H1 (cell line): ENCODE measurements at regions not wholly inside any gene's neighbourhood (a gene's known extent, or its start where the extent isn't known, plus 50 kb on each side); places are given as distances from the start of the nearest gene placed in this dataset.

Experiments
- CTCF ChIA-PET: fragments of 300-600 bp; sonication (Branson Sonifier 250); formaldehyde crosslinking; loops from one replicate; lab custom pipeline; 2021; ENCODE audit not compliant: partially characterized antibody; lab: Charles Lee
- POLR2A ChIA-PET: fragments of 300-600 bp; sonication (Branson Sonifier 250); formaldehyde crosslinking; loops from one replicate; lab custom pipeline; 2021; ENCODE audit warnings: inconsistent platforms; ENCODE audit not compliant: partially characterized antibody; lab: Charles Lee
- DNase-seq, 2 experiments: peaks; one replicate each; pipeline versions ENCODE4 v3.0.0 to v3.0.0-alpha.2; 2010 to 2022; ENCODE audit warnings: low spot score in 2 of 2, low read depth in 1 of 2, mixed read lengths in 1 of 2
- FAIRE-seq: peaks from 2 replicates; lab custom pipeline; 2011; peaks lifted over from hg19 to GRCh38; lab: Jason Lieb, UNC
- H2AFZ ChIP-seq: 2 replicates; pipeline ENCODE4 v1.8.1; 2012; ENCODE audit warnings: low read length, inconsistent platforms
- H2AK5ac ChIP-seq: 2 replicates; pipeline ENCODE4 v1.6.1; 2013; ENCODE audit warnings: low read depth, low read length
- H2BK120ac ChIP-seq: replicated peaks from 2 replicates; pipeline ENCODE3; 2013; ENCODE audit warnings: low read depth, low read length, inconsistent platforms
- H2BK12ac ChIP-seq: 2 replicates; pipeline ENCODE4 v1.6.1; 2013; ENCODE audit warnings: low read depth, low read length
- H2BK15ac ChIP-seq: 2 replicates; pipeline ENCODE4 v1.6.1; 2013; ENCODE audit warnings: low read length
- H2BK20ac ChIP-seq: 2 replicates; pipeline ENCODE4 v1.6.1; 2013; ENCODE audit warnings: low read length
- H2BK5ac ChIP-seq: 2 replicates; pipeline ENCODE4 v1.6.1; 2013; ENCODE audit warnings: low read depth, low read length
- H3K14ac ChIP-seq: 2 replicates; pipeline ENCODE4 v1.6.1; 2013; ENCODE audit warnings: inconsistent platforms; ENCODE audit not compliant: insufficient read length
- H3K18ac ChIP-seq: 2 replicates; pipeline ENCODE4 v1.6.1; 2013; ENCODE audit warnings: low read length; ENCODE audit errors: extremely low read depth
- H3K23ac ChIP-seq: 2 replicates; pipeline ENCODE4 v1.6.1; 2013; ENCODE audit warnings: inconsistent platforms; ENCODE audit not compliant: insufficient read length
- H3K23me2 ChIP-seq: 2 replicates; pipeline ENCODE4 v1.6.1; 2013; ENCODE audit warnings: low read depth, low read length
- H3K27ac ChIP-seq: 2 replicates; pipeline ENCODE4 v1.6.1; 2011; ENCODE audit warnings: low read depth, low read length, inconsistent platforms
- H3K27me3 ChIP-seq, 4 experiments: replicated peaks in 1 of 4; 1 replicate in 1 of 4; 2 replicates in 3 of 4; pipeline versions ENCODE4 v1.6.1 to v1.8.1; 2011 to 2013; ENCODE audit warnings: low read length in 3 of 4, mild to moderate bottlenecking in 3 of 4, inconsistent platforms in 2 of 4, mixed read lengths in 2 of 4, moderate library complexity in 1 of 4; ENCODE audit not compliant: control insufficient read depth in 3 of 4, insufficient read depth in 3 of 4; ENCODE audit errors: extremely low read depth in 1 of 4
- H3K36me3 ChIP-seq, 4 experiments: 2 replicates each; pipeline versions ENCODE4 v1.6.1 to v1.8.1; 2011 to 2013; ENCODE audit warnings: mild to moderate bottlenecking in 4 of 4, low read length in 3 of 4, moderate library complexity in 2 of 4, control low read depth in 1 of 4, inconsistent platforms in 1 of 4; ENCODE audit not compliant: insufficient read depth in 4 of 4, control insufficient read depth in 2 of 4
- H3K4ac ChIP-seq: replicated peaks from 2 replicates; pipeline ENCODE3; 2013; ENCODE audit warnings: low read length, low read depth, mixed read lengths, inconsistent platforms; ENCODE audit not compliant: insufficient read length
- H3K4me1 ChIP-seq, 4 experiments: replicated peaks in 1 of 4; 1 replicate in 1 of 4; 2 replicates in 3 of 4; pipeline versions ENCODE4 v1.6.1 to v1.8.1; 2011 to 2013; ENCODE audit warnings: low read length in 3 of 4, inconsistent platforms in 2 of 4, mixed read lengths in 1 of 4; ENCODE audit not compliant: insufficient read depth in 4 of 4, control insufficient read depth in 3 of 4
- H3K4me2 ChIP-seq, 2 experiments: 2 replicates each; pipeline versions ENCODE4 v1.6.1 to v1.8.1; 2011 to 2013; ENCODE audit warnings: low read depth in 2 of 2, low read length in 2 of 2, control low read depth in 1 of 2, inconsistent platforms in 1 of 2, mild to moderate bottlenecking in 1 of 2; ENCODE audit not compliant: insufficient read depth in 1 of 2
- H3K4me3 ChIP-seq, 4 experiments: fragments of 200-600, 300-600 bp in 1 of 4; sonication (generic), shearing (Covaris generic), sonication (Bioruptor Twin) in 1 of 4; 2 replicates each; pipeline versions ENCODE4 v1.5.1 to v1.8.1; 2011 to 2016; ENCODE audit warnings: low read length in 4 of 4, low read depth in 3 of 4, control low read depth in 2 of 4, inconsistent platforms in 2 of 4, mild to moderate bottlenecking in 2 of 4, mixed read lengths in 1 of 4, moderate library complexity in 1 of 4; ENCODE audit not compliant: insufficient read depth in 2 of 4; ENCODE audit errors: extremely low read depth in 1 of 4
- H3K56ac ChIP-seq: replicated peaks from 2 replicates; pipeline ENCODE3; 2013; ENCODE audit warnings: low read depth, mild to moderate bottlenecking, mixed read lengths, low read length, inconsistent platforms; ENCODE audit not compliant: insufficient read length
- H3K79me1 ChIP-seq: 2 replicates; pipeline ENCODE4 v1.6.1; 2013; ENCODE audit warnings: low read depth, low read length, control low read depth
- H3K79me2 ChIP-seq, 2 experiments: 2 replicates each; pipeline versions ENCODE4 v1.6.1 to v1.8.1; 2012 to 2013; ENCODE audit warnings: low read length in 2 of 2, mild to moderate bottlenecking in 2 of 2, inconsistent platforms in 1 of 2; ENCODE audit not compliant: insufficient read depth in 2 of 2, control insufficient read depth in 1 of 2
- H3K9ac ChIP-seq, 4 experiments: replicated peaks in 1 of 4; 1 replicate in 1 of 4; 2 replicates in 3 of 4; pipeline versions ENCODE4 v1.6.1 to v1.8.1; 2011 to 2013; ENCODE audit warnings: low read depth in 3 of 4, low read length in 3 of 4, control low read depth in 2 of 4, mild to moderate bottlenecking in 2 of 4, moderate library complexity in 2 of 4, inconsistent platforms in 1 of 4; ENCODE audit errors: extremely low read depth in 1 of 4
- H3K9me3 ChIP-seq, 2 experiments: 2 replicates each; pipeline versions ENCODE4 v1.6.1 to v1.8.1; 2012 to 2013; ENCODE audit warnings: mild to moderate bottlenecking in 2 of 2, moderate library complexity in 2 of 2, control low read depth in 1 of 2, inconsistent platforms in 1 of 2, low read depth in 1 of 2, low read length in 1 of 2, mixed read lengths in 1 of 2; ENCODE audit not compliant: insufficient read depth in 2 of 2
- H4K20me1 ChIP-seq, 2 experiments: replicated peaks in 1 of 2; 2 replicates each; pipeline versions ENCODE3 to v1.8.1; 2011 to 2013; ENCODE audit warnings: inconsistent platforms in 2 of 2, low read length in 2 of 2, mild to moderate bottlenecking in 1 of 2; ENCODE audit not compliant: insufficient read depth in 2 of 2, control insufficient read depth in 1 of 2
- H4K5ac ChIP-seq: 2 replicates; pipeline ENCODE4 v1.6.1; 2013; ENCODE audit warnings: low read length, low read depth, mixed read lengths, inconsistent platforms; ENCODE audit not compliant: insufficient read length
- H4K8ac ChIP-seq: 2 replicates; pipeline ENCODE4 v1.8.0; 2013; ENCODE audit warnings: mild to moderate bottlenecking, moderate library complexity, low read length, inconsistent platforms; ENCODE audit not compliant: insufficient read depth; ENCODE audit errors: extremely low read depth
- H4K91ac ChIP-seq: replicated peaks from 2 replicates; pipeline ENCODE3; 2013; ENCODE audit warnings: low read length, mixed read lengths, inconsistent platforms; ENCODE audit not compliant: insufficient read length
- TCF12 ChIP-seq: IDR thresholded peaks from 2 replicates; pipeline ENCODE4 v1.6.1; 2011; ENCODE audit warnings: low read depth, mild to moderate bottlenecking, low read length
- WGBS, 2 experiments: shearing (Covaris generic) in 1 of 2; methylation state at CpG; one replicate each; pipeline versions ENCODE4 v1.1.6 to v1.1.7; 2013 to 2015; ENCODE audit warnings: low lambda C conversion rate in 2 of 2, mixed read lengths in 2 of 2, inconsistent platforms in 1 of 2, low coverage in 1 of 2, missing lambda C conversion rate in 1 of 2; ENCODE audit not compliant: insufficient replicate concordance in 2 of 2, insufficient coverage in 1 of 2, insufficient read length in 1 of 2; ENCODE audit errors: extremely low coverage in 1 of 2, missing lambda C conversion rate in 1 of 2; 5-methylcytosine and 5-hydroxymethylcytosine counted together

GRCh38 chr6:168179702-168180382 is 100.8 kb upstream of the FRMD1 start:
- POLR2A ChIA-PET: interaction anchor here (0.9 to 1.3 kb wide), 2 partner anchors 15 to 22 kb away, joined by 3 read pairs; no protein-coding TSS in a partner anchor
- Histone ChIP-seq H3K27me3 (peaks cover 0 to 2% (median 1%) of the 10 kb centered on the region in 4 experiments; a peak in 2 of 7 replicates), H3K79me2 (no peaks in the 10 kb centered on the region), H2BK20ac (peak overlapping the region; percentile 94), H3K4me3 (no peak overlapping the region), H3K4ac (no peak overlapping the region), H4K5ac (no peak overlapping the region), H3K27ac (no peak overlapping the region), H3K14ac (no peak overlapping the region), H2AFZ (no peak overlapping the region), H3K4me1 (peaks cover 5 to 25% (median 13%) of the 10 kb centered on the region in 4 experiments), H3K4me2 (no peak overlapping the region), H3K23me2 (no peaks in the 10 kb centered on the region), H2BK5ac (peak overlapping the region; percentile 69; the same call in 1 of the 2 replicates), H3K9ac (no peak overlapping the region), H3K36me3 (no peaks in the 10 kb centered on the region), H3K79me1 (no peaks in the 10 kb centered on the region), H3K9me3 (no peaks in the 10 kb centered on the region), H2BK12ac (peak overlapping the region; percentile 81; the same call in 1 of the 2 replicates), H4K20me1 (no peaks in the 10 kb centered on the region), H4K8ac (no peak overlapping the region; the same call in 1 of the 2 replicates), H3K56ac (no peak overlapping the region), H2BK120ac (peak overlapping the region; percentile 13), H2AK5ac (no peak overlapping the region), H3K23ac (no peak overlapping the region), H2BK15ac (no peak overlapping the region; the same call in 1 of the 2 replicates), H3K18ac (peak overlapping the region; percentile 28; the same call in 1 of the 2 replicates), H4K91ac (no peak overlapping the region)
- DNase-seq (peak in 1 of 2 experiments; percentile 48), FAIRE-seq (no peak)
- 84% methylated on average over 20 of the region's 25 CpGs; no CpG with 5 or more reads in 1 of the 2 experiments for WGBS, 2 experiments
- TF ChIP-seq TCF12: no peak
- CTCF ChIA-PET: interaction anchor here (0.8 to 3.4 kb wide), 7 partner anchors 8 to 531 kb away, joined by 3 to 17 read pairs (median 3); no protein-coding TSS in a partner anchor
